GM23338 (cell line): ENCODE measurements at regions not wholly inside any gene's neighbourhood (a gene's known extent, or its start where the extent isn't known, plus 50 kb on each side); places are given as distances from the start of the nearest gene placed in this dataset.

Experiments
- CREB1 ChIP-seq: fragments of 250-450 bp; sonication (Bioruptor Pico); IDR thresholded peaks from 2 replicates; pipeline ENCODE4 v1.5.0; 2020; ENCODE audit warnings: low read depth, mild to moderate bottlenecking, moderate library complexity
- EZH2 ChIP-seq: fragments of 200-600 bp; sonication (generic); IDR thresholded peaks from one replicate; pipeline ENCODE4 v1.8.0; 2017; ENCODE audit warnings: antibody characterized with exemption, mild to moderate bottlenecking, low read depth; ENCODE audit not compliant: unreplicated experiment
- EZH2phosphoT487 ChIP-seq: fragments of 200-600 bp; sonication (generic); IDR thresholded peaks from one replicate; pipeline ENCODE4 v1.8.1; 2018; ENCODE audit warnings: antibody characterized with exemption; ENCODE audit not compliant: unreplicated experiment
- JUNB ChIP-seq: IDR thresholded peaks from one replicate; pipeline ENCODE4 v1.6.1; 2016; ENCODE audit warnings: antibody characterized with exemption; ENCODE audit not compliant: unreplicated experiment
- NANOG ChIP-seq: IDR thresholded peaks from 2 replicates; pipeline ENCODE4 v1.6.1; 2016; ENCODE audit warnings: antibody characterized with exemption, borderline replicate concordance
- POLR2AphosphoS5 ChIP-seq: IDR thresholded peaks from 2 replicates; pipeline ENCODE4 v1.6.1; 2016; ENCODE audit warnings: antibody characterized with exemption, low read depth
- STAT1 ChIP-seq: IDR thresholded peaks from one replicate; pipeline ENCODE4 v1.6.1; 2016; ENCODE audit warnings: antibody characterized with exemption; ENCODE audit not compliant: unreplicated experiment
- ZNF114 ChIP-seq: fragments of 250-450 bp; sonication (Bioruptor Pico); IDR thresholded peaks from 2 replicates; pipeline ENCODE4 v1.5.0; 2020; ENCODE audit warnings: mild to moderate bottlenecking, moderate library complexity
- ZNF331 ChIP-seq: fragments of 250-450 bp; sonication (Bioruptor Pico); IDR thresholded peaks from 2 replicates; pipeline ENCODE4 v1.5.0; 2020; ENCODE audit warnings: low read depth, mild to moderate bottlenecking, moderate library complexity
- TF ChIP-seq, protein P1 (sequence below), 2 experiments: fragments of 200-600 bp in 1 of 2; sonication (generic) in 1 of 2; conservative IDR thresholded peaks; 2 replicates each; pipeline versions ENCODE4 v1.5.1 to v1.6.1; 2016 to 2017; ENCODE audit warnings: antibody characterized with exemption in 2 of 2, low read depth in 2 of 2, mild to moderate bottlenecking in 2 of 2, moderate library complexity in 1 of 2
- TF ChIP-seq, protein P2 (sequence below): IDR thresholded peaks from one replicate; pipeline ENCODE4 v1.6.1; 2018; ENCODE audit warnings: antibody characterized with exemption; ENCODE audit not compliant: unreplicated experiment
- TF ChIP-seq, protein P3 (sequence below): fragments of 250-450 bp; sonication (Bioruptor Pico); IDR thresholded peaks from 2 replicates; pipeline ENCODE4 v1.5.0; 2020; ENCODE audit warnings: mild to moderate bottlenecking, moderate library complexity
- TF ChIP-seq, protein P4 (sequence below): IDR thresholded peaks from 2 replicates; pipeline ENCODE4 v1.6.1; 2016; ENCODE audit warnings: antibody characterized with exemption

DNA sequence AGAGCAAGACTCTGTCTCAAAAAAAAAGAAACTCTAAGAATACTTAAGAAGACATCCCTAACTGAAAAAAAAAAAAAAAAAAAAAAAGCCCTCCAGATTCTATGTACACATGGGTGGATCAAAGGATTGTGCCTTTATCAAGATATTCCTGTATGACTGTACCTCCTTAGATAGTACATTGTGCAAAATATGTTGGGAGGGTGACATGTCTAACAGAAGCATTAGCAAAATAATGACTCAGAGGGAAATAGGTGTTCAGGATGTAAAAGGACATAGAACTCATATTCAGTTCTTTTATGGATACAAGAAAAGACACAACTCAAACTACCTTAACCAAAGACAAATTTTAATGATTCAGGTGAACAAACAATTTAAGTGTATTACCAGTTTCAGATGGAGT is 269.8 kb upstream of the KAZN start:
- TF ChIP-seq POLR2AphosphoS5 (no peak), EZH2 (no peak), CREB1 (CRISPR knock-in tag) (no peak), EZH2phosphoT487 (no peak), JUNB (no peak), ZNF331 (CRISPR knock-in tag) (no peak), ZNF114 (CRISPR knock-in tag) (no peak), NANOG (no peak), STAT1 (no peak)
- TF ChIP-seq, protein P1, sequence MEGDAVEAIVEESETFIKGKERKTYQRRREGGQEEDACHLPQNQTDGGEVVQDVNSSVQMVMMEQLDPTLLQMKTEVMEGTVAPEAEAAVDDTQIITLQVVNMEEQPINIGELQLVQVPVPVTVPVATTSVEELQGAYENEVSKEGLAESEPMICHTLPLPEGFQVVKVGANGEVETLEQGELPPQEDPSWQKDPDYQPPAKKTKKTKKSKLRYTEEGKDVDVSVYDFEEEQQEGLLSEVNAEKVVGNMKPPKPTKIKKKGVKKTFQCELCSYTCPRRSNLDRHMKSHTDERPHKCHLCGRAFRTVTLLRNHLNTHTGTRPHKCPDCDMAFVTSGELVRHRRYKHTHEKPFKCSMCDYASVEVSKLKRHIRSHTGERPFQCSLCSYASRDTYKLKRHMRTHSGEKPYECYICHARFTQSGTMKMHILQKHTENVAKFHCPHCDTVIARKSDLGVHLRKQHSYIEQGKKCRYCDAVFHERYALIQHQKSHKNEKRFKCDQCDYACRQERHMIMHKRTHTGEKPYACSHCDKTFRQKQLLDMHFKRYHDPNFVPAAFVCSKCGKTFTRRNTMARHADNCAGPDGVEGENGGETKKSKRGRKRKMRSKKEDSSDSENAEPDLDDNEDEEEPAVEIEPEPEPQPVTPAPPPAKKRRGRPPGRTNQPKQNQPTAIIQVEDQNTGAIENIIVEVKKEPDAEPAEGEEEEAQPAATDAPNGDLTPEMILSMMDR (conservative IDR thresholded peaks at IDR 0.05; ENCODE audit: low read depth in 2 of 2) = no peak
- TF ChIP-seq, protein P2, sequence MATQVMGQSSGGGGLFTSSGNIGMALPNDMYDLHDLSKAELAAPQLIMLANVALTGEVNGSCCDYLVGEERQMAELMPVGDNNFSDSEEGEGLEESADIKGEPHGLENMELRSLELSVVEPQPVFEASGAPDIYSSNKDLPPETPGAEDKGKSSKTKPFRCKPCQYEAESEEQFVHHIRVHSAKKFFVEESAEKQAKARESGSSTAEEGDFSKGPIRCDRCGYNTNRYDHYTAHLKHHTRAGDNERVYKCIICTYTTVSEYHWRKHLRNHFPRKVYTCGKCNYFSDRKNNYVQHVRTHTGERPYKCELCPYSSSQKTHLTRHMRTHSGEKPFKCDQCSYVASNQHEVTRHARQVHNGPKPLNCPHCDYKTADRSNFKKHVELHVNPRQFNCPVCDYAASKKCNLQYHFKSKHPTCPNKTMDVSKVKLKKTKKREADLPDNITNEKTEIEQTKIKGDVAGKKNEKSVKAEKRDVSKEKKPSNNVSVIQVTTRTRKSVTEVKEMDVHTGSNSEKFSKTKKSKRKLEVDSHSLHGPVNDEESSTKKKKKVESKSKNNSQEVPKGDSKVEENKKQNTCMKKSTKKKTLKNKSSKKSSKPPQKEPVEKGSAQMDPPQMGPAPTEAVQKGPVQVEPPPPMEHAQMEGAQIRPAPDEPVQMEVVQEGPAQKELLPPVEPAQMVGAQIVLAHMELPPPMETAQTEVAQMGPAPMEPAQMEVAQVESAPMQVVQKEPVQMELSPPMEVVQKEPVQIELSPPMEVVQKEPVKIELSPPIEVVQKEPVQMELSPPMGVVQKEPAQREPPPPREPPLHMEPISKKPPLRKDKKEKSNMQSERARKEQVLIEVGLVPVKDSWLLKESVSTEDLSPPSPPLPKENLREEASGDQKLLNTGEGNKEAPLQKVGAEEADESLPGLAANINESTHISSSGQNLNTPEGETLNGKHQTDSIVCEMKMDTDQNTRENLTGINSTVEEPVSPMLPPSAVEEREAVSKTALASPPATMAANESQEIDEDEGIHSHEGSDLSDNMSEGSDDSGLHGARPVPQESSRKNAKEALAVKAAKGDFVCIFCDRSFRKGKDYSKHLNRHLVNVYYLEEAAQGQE = no peak
- TF ChIP-seq, protein P3, sequence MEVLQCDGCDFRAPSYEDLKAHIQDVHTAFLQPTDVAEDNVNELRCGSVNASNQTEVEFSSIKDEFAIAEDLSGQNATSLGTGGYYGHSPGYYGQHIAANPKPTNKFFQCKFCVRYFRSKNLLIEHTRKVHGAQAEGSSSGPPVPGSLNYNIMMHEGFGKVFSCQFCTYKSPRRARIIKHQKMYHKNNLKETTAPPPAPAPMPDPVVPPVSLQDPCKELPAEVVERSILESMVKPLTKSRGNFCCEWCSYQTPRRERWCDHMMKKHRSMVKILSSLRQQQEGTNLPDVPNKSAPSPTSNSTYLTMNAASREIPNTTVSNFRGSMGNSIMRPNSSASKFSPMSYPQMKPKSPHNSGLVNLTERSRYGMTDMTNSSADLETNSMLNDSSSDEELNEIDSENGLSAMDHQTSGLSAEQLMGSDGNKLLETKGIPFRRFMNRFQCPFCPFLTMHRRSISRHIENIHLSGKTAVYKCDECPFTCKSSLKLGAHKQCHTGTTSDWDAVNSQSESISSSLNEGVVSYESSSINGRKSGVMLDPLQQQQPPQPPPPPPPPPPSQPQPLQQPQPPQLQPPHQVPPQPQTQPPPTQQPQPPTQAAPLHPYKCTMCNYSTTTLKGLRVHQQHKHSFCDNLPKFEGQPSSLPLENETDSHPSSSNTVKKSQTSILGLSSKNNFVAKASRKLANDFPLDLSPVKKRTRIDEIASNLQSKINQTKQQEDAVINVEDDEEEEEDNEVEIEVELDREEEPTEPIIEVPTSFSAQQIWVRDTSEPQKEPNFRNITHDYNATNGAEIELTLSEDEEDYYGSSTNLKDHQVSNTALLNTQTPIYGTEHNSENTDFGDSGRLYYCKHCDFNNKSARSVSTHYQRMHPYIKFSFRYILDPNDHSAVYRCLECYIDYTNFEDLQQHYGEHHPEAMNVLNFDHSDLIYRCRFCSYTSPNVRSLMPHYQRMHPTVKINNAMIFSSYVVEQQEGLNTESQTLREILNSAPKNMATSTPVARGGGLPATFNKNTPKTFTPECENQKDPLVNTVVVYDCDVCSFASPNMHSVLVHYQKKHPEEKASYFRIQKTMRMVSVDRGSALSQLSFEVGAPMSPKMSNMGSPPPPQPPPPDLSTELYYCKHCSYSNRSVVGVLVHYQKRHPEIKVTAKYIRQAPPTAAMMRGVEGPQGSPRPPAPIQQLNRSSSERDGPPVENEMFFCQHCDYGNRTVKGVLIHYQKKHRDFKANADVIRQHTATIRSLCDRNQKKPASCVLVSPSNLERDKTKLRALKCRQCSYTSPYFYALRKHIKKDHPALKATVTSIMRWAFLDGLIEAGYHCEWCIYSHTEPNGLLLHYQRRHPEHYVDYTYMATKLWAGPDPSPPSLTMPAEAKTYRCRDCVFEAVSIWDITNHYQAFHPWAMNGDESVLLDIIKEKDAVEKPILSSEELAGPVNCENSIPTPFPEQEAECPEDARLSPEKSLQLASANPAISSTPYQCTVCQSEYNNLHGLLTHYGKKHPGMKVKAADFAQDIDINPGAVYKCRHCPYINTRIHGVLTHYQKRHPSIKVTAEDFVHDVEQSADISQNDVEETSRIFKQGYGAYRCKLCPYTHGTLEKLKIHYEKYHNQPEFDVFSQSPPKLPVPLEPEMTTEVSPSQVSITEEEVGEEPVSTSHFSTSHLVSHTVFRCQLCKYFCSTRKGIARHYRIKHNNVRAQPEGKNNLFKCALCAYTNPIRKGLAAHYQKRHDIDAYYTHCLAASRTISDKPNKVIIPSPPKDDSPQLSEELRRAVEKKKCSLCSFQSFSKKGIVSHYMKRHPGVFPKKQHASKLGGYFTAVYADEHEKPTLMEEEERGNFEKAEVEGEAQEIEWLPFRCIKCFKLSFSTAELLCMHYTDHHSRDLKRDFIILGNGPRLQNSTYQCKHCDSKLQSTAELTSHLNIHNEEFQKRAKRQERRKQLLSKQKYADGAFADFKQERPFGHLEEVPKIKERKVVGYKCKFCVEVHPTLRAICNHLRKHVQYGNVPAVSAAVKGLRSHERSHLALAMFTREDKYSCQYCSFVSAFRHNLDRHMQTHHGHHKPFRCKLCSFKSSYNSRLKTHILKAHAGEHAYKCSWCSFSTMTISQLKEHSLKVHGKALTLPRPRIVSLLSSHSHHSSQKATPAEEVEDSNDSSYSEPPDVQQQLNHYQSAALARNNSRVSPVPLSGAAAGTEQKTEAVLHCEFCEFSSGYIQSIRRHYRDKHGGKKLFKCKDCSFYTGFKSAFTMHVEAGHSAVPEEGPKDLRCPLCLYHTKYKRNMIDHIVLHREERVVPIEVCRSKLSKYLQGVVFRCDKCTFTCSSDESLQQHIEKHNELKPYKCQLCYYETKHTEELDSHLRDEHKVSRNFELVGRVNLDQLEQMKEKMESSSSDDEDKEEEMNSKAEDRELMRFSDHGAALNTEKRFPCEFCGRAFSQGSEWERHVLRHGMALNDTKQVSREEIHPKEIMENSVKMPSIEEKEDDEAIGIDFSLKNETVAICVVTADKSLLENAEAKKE = no peak
- TF ChIP-seq, protein P4, sequence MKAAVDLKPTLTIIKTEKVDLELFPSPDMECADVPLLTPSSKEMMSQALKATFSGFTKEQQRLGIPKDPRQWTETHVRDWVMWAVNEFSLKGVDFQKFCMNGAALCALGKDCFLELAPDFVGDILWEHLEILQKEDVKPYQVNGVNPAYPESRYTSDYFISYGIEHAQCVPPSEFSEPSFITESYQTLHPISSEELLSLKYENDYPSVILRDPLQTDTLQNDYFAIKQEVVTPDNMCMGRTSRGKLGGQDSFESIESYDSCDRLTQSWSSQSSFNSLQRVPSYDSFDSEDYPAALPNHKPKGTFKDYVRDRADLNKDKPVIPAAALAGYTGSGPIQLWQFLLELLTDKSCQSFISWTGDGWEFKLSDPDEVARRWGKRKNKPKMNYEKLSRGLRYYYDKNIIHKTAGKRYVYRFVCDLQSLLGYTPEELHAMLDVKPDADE = no peak
